Neural cell (in vitro differentiated cells): ENCODE measurements at regions not wholly inside any gene's neighbourhood (a gene's known extent, or its start where the extent isn't known, plus 50 kb on each side); places are given as distances from the start of the nearest gene placed in this dataset.

Experiments used
- H2AFZ ChIP-seq: fragments of 200-600, 300-800 bp; sonication (generic), shearing (Covaris generic); 2 replicates; pipeline ENCODE4 v1.6.0; 2014; ENCODE audit warnings: low read depth, mild to moderate bottlenecking, antibody characterized with exemption, low read length, moderate library complexity
- H3F3A ChIP-seq: fragments of 200-600 bp; shearing (Covaris generic); 2 replicates; pipeline ENCODE4 v1.6.1; 2016; ENCODE audit warnings: mild to moderate bottlenecking, moderate library complexity, mixed read lengths, antibody characterized with exemption, low read length; ENCODE audit not compliant: insufficient read depth, poor library complexity, severe bottlenecking
- H3K27ac ChIP-seq: fragments of 200-600, 300-800 bp; sonication (generic), shearing (Covaris generic); 2 replicates; pipeline ENCODE4 v1.5.1; 2014; ENCODE audit warnings: mild to moderate bottlenecking, low read length, moderate library complexity
- H3K27me3 ChIP-seq: fragments of 300-800, 200-600 bp; sonication (generic), shearing (Covaris generic); 2 replicates; pipeline ENCODE4 v1.6.0; 2014; ENCODE audit warnings: mild to moderate bottlenecking, low read depth, low read length, moderate library complexity; ENCODE audit not compliant: insufficient read depth
- H3K36me3 ChIP-seq: fragments of 300-800, 200-600 bp; sonication (generic), shearing (Covaris generic); 2 replicates; pipeline ENCODE4 v1.5.1; 2014; ENCODE audit warnings: mild to moderate bottlenecking, antibody characterized with exemption, low read length, moderate library complexity; ENCODE audit not compliant: insufficient read depth
- H3K4me2 ChIP-seq: fragments of 300-800, 200-600 bp; sonication (generic), shearing (Covaris generic); 2 replicates; pipeline ENCODE4 v1.6.0; 2014; ENCODE audit warnings: mild to moderate bottlenecking, low read length
- H3K4me3 ChIP-seq: fragments of 300-800, 200-600 bp; sonication (generic), shearing (Covaris generic); 2 replicates; pipeline ENCODE4 v1.5.1; 2014; ENCODE audit warnings: mild to moderate bottlenecking, low read length, moderate library complexity
- H3K79me2 ChIP-seq: fragments of 200-600 bp; shearing (Covaris generic); replicated peaks from 2 replicates; pipeline ENCODE4 v1.6.0; 2014; ENCODE audit warnings: mild to moderate bottlenecking, low read length, moderate library complexity; ENCODE audit not compliant: insufficient read depth
- H3K9ac ChIP-seq: fragments of 300-800, 200-600 bp; sonication (generic), shearing (Covaris generic); 2 replicates; pipeline ENCODE4 v1.6.1; 2016; ENCODE audit warnings: mild to moderate bottlenecking, low read length, mixed read lengths
- H3K9me2 ChIP-seq: fragments of 200-600 bp; shearing (Covaris generic); 2 replicates; pipeline ENCODE4 v1.6.1; 2016; ENCODE audit warnings: mild to moderate bottlenecking, low read length, mixed read lengths; ENCODE audit not compliant: insufficient read depth
- H3K9me3 ChIP-seq: fragments of 200-600, 300-800 bp; sonication (generic), shearing (Covaris generic); 2 replicates; pipeline ENCODE4 v1.6.1; 2016; ENCODE audit warnings: mild to moderate bottlenecking, mixed run types, low read length, moderate library complexity, mixed read lengths
- H4K20me1 ChIP-seq: fragments of 200-600 bp; shearing (Covaris generic); 2 replicates; pipeline ENCODE4 v1.6.1; 2016; ENCODE audit warnings: mild to moderate bottlenecking, mixed run types; ENCODE audit not compliant: insufficient read depth
- EP300 ChIP-seq: fragments of 450-650 bp; conservative IDR thresholded peaks from 2 replicates; pipeline ENCODE4 v1.6.1; 2014; ENCODE audit warnings: antibody characterized with exemption, mild to moderate bottlenecking, moderate library complexity; ENCODE audit not compliant: poor library complexity, severe bottlenecking
- EZH2 ChIP-seq: fragments of 200-600, 300-800 bp; shearing (Covaris generic), sonication (generic); IDR thresholded peaks from 2 replicates; pipeline ENCODE4 v1.6.1; 2014; ENCODE audit warnings: antibody characterized with exemption, low read length, borderline replicate concordance, mild to moderate bottlenecking; ENCODE audit not compliant: insufficient read depth, poor library complexity, severe bottlenecking
- MXI1 ChIP-seq: fragments of 450-650 bp; conservative IDR thresholded peaks from 2 replicates; pipeline ENCODE4 v1.6.1; 2014; ENCODE audit warnings: antibody characterized with exemption, mild to moderate bottlenecking; ENCODE audit not compliant: poor library complexity, severe bottlenecking
- POLR2AphosphoS5 ChIP-seq: IDR thresholded peaks from 2 replicates; pipeline ENCODE4 v1.6.1; 2012
- RAD21 ChIP-seq: fragments of 450-650 bp; conservative IDR thresholded peaks from 2 replicates; pipeline ENCODE4 v1.6.1; 2014; ENCODE audit warnings: antibody characterized with exemption, mild to moderate bottlenecking, moderate library complexity
- SMC3 ChIP-seq: fragments of 450-650 bp; conservative IDR thresholded peaks from 2 replicates; pipeline ENCODE4 v1.6.1; 2014; ENCODE audit warnings: antibody characterized with exemption, mild to moderate bottlenecking, moderate library complexity; ENCODE audit not compliant: poor library complexity
- TAF1 ChIP-seq: IDR thresholded peaks from 2 replicates; pipeline ENCODE4 v1.6.1; 2012; ENCODE audit warnings: low read depth
- TF ChIP-seq, protein P1 (sequence below): IDR thresholded peaks from 2 replicates; pipeline ENCODE4 v1.6.1; 2012; ENCODE audit warnings: borderline replicate concordance
- TF ChIP-seq, protein P2 (sequence below): fragments of 450-650 bp; IDR thresholded peaks from 2 replicates; pipeline ENCODE4 v1.5.1; 2014; ENCODE audit warnings: antibody characterized with exemption, mild to moderate bottlenecking, moderate library complexity; ENCODE audit not compliant: poor library complexity, severe bottlenecking

DNA sequence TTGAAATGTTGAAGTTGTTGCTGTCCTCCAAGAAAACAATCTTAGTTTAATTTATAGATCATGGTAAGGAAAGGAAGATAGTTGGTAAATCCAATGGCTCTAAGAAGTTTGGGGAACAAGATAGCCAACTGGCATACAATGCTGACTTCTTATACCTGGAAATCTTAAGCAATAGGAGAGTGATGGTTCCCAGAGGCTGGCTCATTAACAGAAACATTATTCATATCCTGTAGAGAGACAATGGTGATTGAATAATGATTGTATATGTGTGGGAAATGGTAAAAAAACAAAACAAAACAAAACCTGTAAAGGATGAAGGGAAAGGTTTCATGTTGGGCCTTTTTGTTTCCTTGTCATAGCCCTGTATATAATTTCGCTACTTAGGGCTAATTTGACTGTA is 174.9 kb upstream of the CTSO start:
- Histone ChIP-seq H3K27ac (no peak overlapping the region), H2AFZ (no peak overlapping the region), H4K20me1 (no peaks in the 10 kb centered on the region), H3K4me3 (no peak overlapping the region), H3K9me2 (no peaks in the 10 kb centered on the region), H3K4me2 (no peak overlapping the region), H3K79me2 (no peaks in the 10 kb centered on the region), H3F3A (no peaks in the 10 kb centered on the region), H3K9me3 (no peaks in the 10 kb centered on the region), H3K36me3 (no peaks in the 10 kb centered on the region), H3K27me3 (no peaks in the 10 kb centered on the region), H3K9ac (no peak overlapping the region)
- TF ChIP-seq EP300 (no peak), MXI1 (no peak), POLR2AphosphoS5 (no peak), SMC3 (no peak), EZH2 (no peak), TAF1 (no peak), RAD21 (no peak)
- TF ChIP-seq, protein P1, sequence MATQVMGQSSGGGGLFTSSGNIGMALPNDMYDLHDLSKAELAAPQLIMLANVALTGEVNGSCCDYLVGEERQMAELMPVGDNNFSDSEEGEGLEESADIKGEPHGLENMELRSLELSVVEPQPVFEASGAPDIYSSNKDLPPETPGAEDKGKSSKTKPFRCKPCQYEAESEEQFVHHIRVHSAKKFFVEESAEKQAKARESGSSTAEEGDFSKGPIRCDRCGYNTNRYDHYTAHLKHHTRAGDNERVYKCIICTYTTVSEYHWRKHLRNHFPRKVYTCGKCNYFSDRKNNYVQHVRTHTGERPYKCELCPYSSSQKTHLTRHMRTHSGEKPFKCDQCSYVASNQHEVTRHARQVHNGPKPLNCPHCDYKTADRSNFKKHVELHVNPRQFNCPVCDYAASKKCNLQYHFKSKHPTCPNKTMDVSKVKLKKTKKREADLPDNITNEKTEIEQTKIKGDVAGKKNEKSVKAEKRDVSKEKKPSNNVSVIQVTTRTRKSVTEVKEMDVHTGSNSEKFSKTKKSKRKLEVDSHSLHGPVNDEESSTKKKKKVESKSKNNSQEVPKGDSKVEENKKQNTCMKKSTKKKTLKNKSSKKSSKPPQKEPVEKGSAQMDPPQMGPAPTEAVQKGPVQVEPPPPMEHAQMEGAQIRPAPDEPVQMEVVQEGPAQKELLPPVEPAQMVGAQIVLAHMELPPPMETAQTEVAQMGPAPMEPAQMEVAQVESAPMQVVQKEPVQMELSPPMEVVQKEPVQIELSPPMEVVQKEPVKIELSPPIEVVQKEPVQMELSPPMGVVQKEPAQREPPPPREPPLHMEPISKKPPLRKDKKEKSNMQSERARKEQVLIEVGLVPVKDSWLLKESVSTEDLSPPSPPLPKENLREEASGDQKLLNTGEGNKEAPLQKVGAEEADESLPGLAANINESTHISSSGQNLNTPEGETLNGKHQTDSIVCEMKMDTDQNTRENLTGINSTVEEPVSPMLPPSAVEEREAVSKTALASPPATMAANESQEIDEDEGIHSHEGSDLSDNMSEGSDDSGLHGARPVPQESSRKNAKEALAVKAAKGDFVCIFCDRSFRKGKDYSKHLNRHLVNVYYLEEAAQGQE, result no peak
- TF ChIP-seq, protein P2, sequence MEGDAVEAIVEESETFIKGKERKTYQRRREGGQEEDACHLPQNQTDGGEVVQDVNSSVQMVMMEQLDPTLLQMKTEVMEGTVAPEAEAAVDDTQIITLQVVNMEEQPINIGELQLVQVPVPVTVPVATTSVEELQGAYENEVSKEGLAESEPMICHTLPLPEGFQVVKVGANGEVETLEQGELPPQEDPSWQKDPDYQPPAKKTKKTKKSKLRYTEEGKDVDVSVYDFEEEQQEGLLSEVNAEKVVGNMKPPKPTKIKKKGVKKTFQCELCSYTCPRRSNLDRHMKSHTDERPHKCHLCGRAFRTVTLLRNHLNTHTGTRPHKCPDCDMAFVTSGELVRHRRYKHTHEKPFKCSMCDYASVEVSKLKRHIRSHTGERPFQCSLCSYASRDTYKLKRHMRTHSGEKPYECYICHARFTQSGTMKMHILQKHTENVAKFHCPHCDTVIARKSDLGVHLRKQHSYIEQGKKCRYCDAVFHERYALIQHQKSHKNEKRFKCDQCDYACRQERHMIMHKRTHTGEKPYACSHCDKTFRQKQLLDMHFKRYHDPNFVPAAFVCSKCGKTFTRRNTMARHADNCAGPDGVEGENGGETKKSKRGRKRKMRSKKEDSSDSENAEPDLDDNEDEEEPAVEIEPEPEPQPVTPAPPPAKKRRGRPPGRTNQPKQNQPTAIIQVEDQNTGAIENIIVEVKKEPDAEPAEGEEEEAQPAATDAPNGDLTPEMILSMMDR, result no peak

DNA sequence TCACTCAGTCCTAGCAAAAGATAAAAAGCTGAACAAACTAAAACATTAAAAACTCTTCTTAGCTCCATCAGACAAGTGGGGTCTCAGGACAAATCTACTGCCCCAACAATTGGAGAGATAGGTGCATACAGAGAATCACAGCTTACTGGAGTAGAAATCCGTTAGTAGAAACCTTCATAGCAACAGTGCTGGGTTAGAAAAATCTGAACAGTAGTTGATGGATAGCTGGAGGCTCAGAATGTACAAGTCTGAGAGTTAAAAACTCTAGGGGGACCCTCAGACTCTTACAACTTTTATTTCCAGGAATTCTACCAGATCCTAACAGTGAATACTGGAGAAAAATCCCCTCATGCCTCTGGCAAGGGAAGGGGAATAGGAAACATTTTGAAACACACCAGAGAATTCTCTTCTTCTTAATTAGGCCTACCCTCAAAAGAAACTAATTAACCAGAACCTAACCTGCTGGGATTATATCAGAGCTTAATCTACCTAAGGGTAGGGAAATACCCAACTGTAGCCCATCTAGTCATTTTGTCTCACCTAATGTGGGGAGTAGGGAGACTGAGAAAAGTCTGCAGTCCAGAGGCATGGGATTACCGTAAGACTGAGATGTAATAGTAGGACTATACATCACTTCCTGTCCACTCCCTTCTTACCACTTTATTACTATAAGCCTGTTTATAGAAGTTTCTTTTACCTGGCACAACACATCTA is 165.0 kb upstream of the CTSO start:
- no peak overlapping the region for H2AFZ ChIP-seq

More for the DNA sequence above, 165.0 kb upstream of the CTSO start:
- H3K27me3 ChIP-seq, result no peaks in the 10 kb centered on the region
- no peak overlapping the region for H3K9ac ChIP-seq
- no peaks in the 10 kb centered on the region for H3K79me2 ChIP-seq
- no peak overlapping the region for H3K4me2 ChIP-seq
- no peaks in the 10 kb centered on the region for H4K20me1 ChIP-seq
- H3K4me3 ChIP-seq, result no peak overlapping the region
- TF ChIP-seq SMC3 (no peak), EZH2 (no peak)
- H3K9me3 ChIP-seq, result no peaks in the 10 kb centered on the region
- H3K9me2 ChIP-seq, result no peaks in the 10 kb centered on the region
- H3F3A ChIP-seq, result no peaks in the 10 kb centered on the region
- no peaks in the 10 kb centered on the region for H3K36me3 ChIP-seq
- no peak overlapping the region for H3K27ac ChIP-seq
